IMR-90 (cell line): ENCODE measurements at regions not wholly inside any gene's neighbourhood (a gene's known extent, or its start where the extent isn't known, plus 50 kb on each side); places are given as distances from the start of the nearest gene placed in this dataset.

ENCODE experiments used
- BHLHE40 ChIP-seq: fragments of 150-350 bp; IDR thresholded peaks from 2 replicates; pipeline ENCODE4 v1.6.1; 2016; ENCODE audit warnings: mild to moderate bottlenecking, low read depth, low read length
- CEBPB ChIP-seq: IDR thresholded peaks from 2 replicates; pipeline ENCODE4 v1.6.1; 2012; ENCODE audit warnings: low read depth, low read length, improper control_type of control experiment
- CTCF ChIP-seq: conservative IDR thresholded peaks from 2 replicates; pipeline ENCODE4 v1.5.1; 2012; ENCODE audit warnings: mild to moderate bottlenecking, low read depth, low read length, improper control_type of control experiment
- ELK1 ChIP-seq: fragments of 150-350 bp; IDR thresholded peaks from 2 replicates; pipeline ENCODE4 v1.6.1; 2016; ENCODE audit warnings: low read depth, mild to moderate bottlenecking, low read length, moderate library complexity, borderline replicate concordance
- FOS ChIP-seq: fragments of 150-350 bp; IDR thresholded peaks from 2 replicates; pipeline ENCODE4 v1.6.1; 2016; ENCODE audit warnings: low read depth, low read length
- MAZ ChIP-seq: IDR thresholded peaks from 2 replicates; pipeline ENCODE4 v1.6.1; 2012; ENCODE audit warnings: low read depth, mild to moderate bottlenecking, low read length, improper control_type of control experiment, moderate library complexity, borderline replicate concordance
- MXI1 ChIP-seq: IDR thresholded peaks from 2 replicates; pipeline ENCODE4 v1.6.1; 2012; ENCODE audit warnings: low read depth, mild to moderate bottlenecking, low read length, moderate library complexity, borderline replicate concordance
- POLR2A ChIP-seq: IDR thresholded peaks from 2 replicates; pipeline ENCODE4 v1.6.1; 2012; ENCODE audit warnings: mild to moderate bottlenecking, low read depth, low read length
- RAD21 ChIP-seq: IDR thresholded peaks from 2 replicates; pipeline ENCODE4 v1.6.1; 2012; ENCODE audit warnings: low read length, improper control_type of control experiment
- SMC3 ChIP-seq: fragments of 150-350 bp; IDR thresholded peaks from 2 replicates; pipeline ENCODE4 v1.6.1; 2016; ENCODE audit warnings: low read depth, mild to moderate bottlenecking, antibody characterized with exemption, low read length, moderate library complexity
- USF2 ChIP-seq: fragments of 150-350 bp; IDR thresholded peaks from 2 replicates; pipeline ENCODE4 v1.6.1; 2017; ENCODE audit warnings: mild to moderate bottlenecking, antibody characterized with exemption, low read length, low read depth

GRCh38 chr9:90995516-90995915 is 193.9 kb downstream of the SYK start:
- TF ChIP-seq CTCF, result no peak
- no peak for TF ChIP-seq RAD21
- no peak for TF ChIP-seq POLR2A
- TF ChIP-seq MXI1, result no peak
- TF ChIP-seq ELK1, result no peak
- no peak for TF ChIP-seq FOS
- no peak for TF ChIP-seq SMC3
- TF ChIP-seq USF2, result no peak
- no peak for TF ChIP-seq CEBPB
- TF ChIP-seq MAZ, result no peak
- TF ChIP-seq BHLHE40, result no peak
